Amygdala (tissue), 56 donors: ENCODE measurements at regions not wholly inside any gene's neighbourhood (a gene's known extent, or its start where the extent isn't known, plus 50 kb on each side); places are given as distances from the start of the nearest gene placed in this dataset.
A peak's percentile ranks its signal among the peaks of the same experiment; 100 is the strongest.

Experiments used
- DNase-seq, 56 donors: peaks; one replicate each; lab custom pipeline; 2025; lab: John Stamatoyannopoulos, UW

- DNase-seq, result peak in 14 of 56 donors; percentile 1 to 47 (median 23)
Observed at GRCh38 chr2:152890736-152891135, 172.3 kb downstream of the ARL6IP6 start.

- DNase-seq, result no peak
Observed at GRCh38 chr2:152883951-152884487, 165.6 kb downstream of the ARL6IP6 start.

- DNase-seq, result no peak
Observed at GRCh38 chr2:152881527-152881926, 163.1 kb downstream of the ARL6IP6 start.

- DNase-seq, result no peak
Observed at GRCh38 chr2:152879275-152879674, 160.9 kb downstream of the ARL6IP6 start.

- peak in 2 of 56 donors; percentile 8 to 17 for DNase-seq
Observed at GRCh38 chr2:152875701-152876695, 157.6 kb downstream of the ARL6IP6 start.

- no peak for DNase-seq
Observed at GRCh38 chr2:152874955-152875354, 156.5 kb downstream of the ARL6IP6 start.

- DNase-seq, result no peak
Observed at GRCh38 chr2:152870239-152870638, 151.8 kb downstream of the ARL6IP6 start.

GRCh38 chr2:152867397-152867796 is 149.0 kb downstream of the ARL6IP6 start:
- DNase-seq, result no peak

- DNase-seq, result no peak
Observed at GRCh38 chr2:152864601-152865149, 146.3 kb downstream of the ARL6IP6 start.

GRCh38 chr2:152863826-152864225 is 145.4 kb downstream of the ARL6IP6 start:
- DNase-seq, result no peak

GRCh38 chr2:152861349-152861942 is 143.0 kb downstream of the ARL6IP6 start:
- no peak for DNase-seq

GRCh38 chr2:152858594-152859265 is 140.3 kb downstream of the ARL6IP6 start:
- DNase-seq, result no peak

- no peak for DNase-seq
Observed at GRCh38 chr2:152846697-152847470, 128.5 kb downstream of the ARL6IP6 start.

GRCh38 chr2:152835674-152836073 is 117.3 kb downstream of the ARL6IP6 start:
- no peak for DNase-seq

- no peak for DNase-seq
Observed at GRCh38 chr2:152827944-152828343, 109.5 kb downstream of the ARL6IP6 start.

GRCh38 chr2:152826581-152827279 is 108.3 kb downstream of the ARL6IP6 start:
- DNase-seq, result no peak

GRCh38 chr2:152825834-152826233 is 107.4 kb downstream of the ARL6IP6 start:
- no peak for DNase-seq

- no peak for DNase-seq
Observed at GRCh38 chr2:152823905-152824304, 105.5 kb downstream of the ARL6IP6 start.

GRCh38 chr2:152822676-152823075 is 104.3 kb downstream of the ARL6IP6 start:
- DNase-seq, result no peak
